ENCODE measurements at regions not wholly inside any gene's neighbourhood (a gene's known extent, or its start where the extent isn't known, plus 50 kb on each side); places are given as distances from the start of the nearest gene placed in this dataset.
A peak's percentile ranks its signal among the peaks of the same experiment; 100 is the strongest.
"Not testable (repeated sequence)": the region's sequence is repeated elsewhere in the genome, so short reads cannot be mapped to it uniquely, and the experiment has no call there.

DNA sequence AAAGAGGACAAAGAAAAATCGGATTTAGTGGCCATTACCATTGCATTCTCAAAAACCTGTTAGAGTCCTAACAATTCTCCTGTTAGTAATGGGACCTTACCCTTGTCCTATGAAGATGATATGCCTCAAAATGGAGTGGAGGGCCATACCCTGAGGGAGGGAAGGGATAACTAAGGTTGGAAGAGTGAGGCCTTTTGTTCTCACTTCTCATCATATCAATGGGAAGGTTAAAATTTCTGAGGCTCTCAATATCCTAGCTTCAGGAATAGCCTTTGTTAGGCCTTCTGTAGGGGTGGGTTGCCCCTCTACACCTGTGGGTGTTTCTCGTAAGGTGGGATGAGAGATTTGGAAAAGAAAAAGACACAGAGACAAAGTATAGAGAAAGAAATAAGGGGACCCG, 109.4 kb upstream of the SGIP1 start:
- not testable (repeated sequence) for DNase-seq (ENCODE audit: low spot score)

GRCh38 chr1:66426239-66426853, 107.6 kb upstream of the SGIP1 start:
- no peak for DNase-seq (ENCODE audit: low spot score)

GRCh38 chr1:66430815-66431214, 103.1 kb upstream of the SGIP1 start:
- not testable (repeated sequence) for DNase-seq (ENCODE audit: low spot score)

- no peak for DNase-seq (ENCODE audit: low spot score)
Measured at GRCh38 chr1:66431999-66432398, 102.0 kb upstream of the SGIP1 start.

DNA sequence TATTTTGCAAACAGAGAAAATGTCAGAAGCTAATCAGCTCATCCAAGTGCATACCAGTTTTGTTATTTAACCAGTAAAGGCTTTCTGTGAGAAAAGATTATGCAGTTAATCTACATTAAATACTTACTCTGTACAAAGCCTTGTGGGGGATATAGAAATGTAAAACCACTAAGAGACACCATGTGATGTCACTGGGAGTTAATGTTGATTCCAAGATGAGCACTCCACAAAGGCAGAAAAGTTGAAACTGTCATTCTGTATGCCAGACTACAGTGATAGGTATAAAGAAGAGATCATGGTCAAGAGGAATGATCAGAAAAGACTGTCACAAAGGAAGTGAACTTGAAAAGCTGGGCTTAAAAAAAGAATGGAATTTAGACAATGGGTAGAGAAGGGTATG, 100.3 kb upstream of the SGIP1 start:
- DNase-seq (ENCODE audit: low spot score) = no peak

- no peak for DNase-seq (ENCODE audit: low spot score)
Measured at GRCh38 chr1:66434096-66434495, 99.9 kb upstream of the SGIP1 start.

- DNase-seq (ENCODE audit: low spot score) = no peak
Measured at GRCh38 chr1:66435541-66435940, 98.4 kb upstream of the SGIP1 start.

- DNase-seq (ENCODE audit: low spot score) = peak; percentile 13
Measured at GRCh38 chr1:66436378-66437135, 97.4 kb upstream of the SGIP1 start.

DNA sequence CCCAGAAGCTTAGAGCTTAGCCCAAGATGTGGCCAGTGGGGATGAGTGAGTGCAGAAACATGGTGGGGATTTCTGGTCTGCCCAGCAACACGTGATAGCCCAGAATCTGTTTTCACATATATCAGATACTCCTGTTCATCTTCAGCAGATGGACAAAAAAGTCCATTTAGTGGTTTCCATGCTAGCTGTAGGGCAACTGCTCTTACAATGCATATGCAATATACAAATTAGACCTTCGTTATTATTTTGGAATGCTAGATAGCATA, 96.9 kb upstream of the SGIP1 start:
- no peak for DNase-seq (ENCODE audit: low spot score)

DNA sequence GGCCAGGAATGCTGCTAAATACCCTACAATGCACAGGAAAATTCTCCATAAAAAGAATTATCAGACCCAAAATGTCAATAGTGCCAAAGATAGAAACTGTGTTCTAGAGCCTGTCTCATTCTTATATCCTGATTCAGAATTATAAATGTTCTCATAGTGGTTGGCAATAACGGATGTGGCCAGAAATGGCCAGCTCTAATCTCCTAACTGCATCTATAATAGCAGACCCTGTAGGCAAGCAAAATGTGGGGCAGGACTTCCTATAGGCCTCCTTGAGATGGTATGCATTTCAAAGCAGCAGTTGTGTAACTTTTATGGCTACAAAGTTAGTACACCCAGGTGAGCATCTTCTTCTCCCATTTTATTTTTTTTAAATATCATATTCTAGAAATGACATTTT, 95.9 kb upstream of the SGIP1 start:
- DNase-seq (ENCODE audit: low spot score) = no peak

DNA sequence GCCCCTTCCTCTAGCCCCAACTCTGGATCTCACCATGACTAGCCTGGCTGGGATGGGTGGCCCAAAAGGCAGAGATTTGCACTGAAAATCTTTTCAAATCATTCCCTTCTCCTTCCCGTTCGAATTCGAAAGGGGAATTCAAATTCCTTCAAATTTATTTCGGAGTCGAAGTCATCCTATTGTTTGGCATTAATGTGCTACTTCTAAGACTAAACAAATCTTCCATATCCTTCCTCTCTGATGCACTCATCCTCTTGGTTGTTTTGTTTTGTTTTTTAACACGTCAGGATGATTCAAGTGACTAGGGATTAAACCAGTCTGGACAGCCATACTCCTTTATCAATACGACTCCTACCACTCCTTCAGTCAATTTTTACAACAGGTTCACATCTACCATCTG, 95.5 kb upstream of the SGIP1 start:
- no peak for DNase-seq (ENCODE audit: low spot score)

- no peak for DNase-seq (ENCODE audit: low spot score)
Measured at GRCh38 chr1:66439031-66439740, 94.8 kb upstream of the SGIP1 start.

DNA sequence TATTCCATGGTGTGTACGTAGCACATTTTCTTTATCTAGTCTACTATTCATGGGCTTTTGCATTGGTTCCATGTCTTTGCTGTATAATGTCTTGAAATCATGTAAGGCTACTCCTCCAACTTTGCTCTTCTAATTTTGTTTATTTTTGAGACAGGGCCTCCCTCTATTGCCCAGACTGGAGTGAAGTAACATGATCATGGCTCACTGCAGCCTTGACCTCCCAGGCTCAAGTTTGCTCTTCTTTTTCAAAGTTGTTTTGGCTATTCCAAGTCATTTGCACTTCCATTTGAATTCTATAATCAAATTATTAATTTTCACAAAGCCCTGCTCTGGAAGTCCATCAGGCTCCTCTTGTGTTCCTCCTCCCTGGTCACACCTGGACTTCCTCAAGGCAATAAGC, 90.2 kb upstream of the SGIP1 start:
- no peak for DNase-seq (ENCODE audit: low spot score)

GRCh38 chr1:66444438-66445265, 89.3 kb upstream of the SGIP1 start:
- DNase-seq (ENCODE audit: low spot score) = no peak

GRCh38 chr1:66445492-66446181, 88.3 kb upstream of the SGIP1 start:
- DNase-seq (ENCODE audit: low spot score) = peak; percentile 13

- peak; percentile 39 for DNase-seq (ENCODE audit: low spot score)
Measured at GRCh38 chr1:66446261-66447001, 87.5 kb upstream of the SGIP1 start.

- DNase-seq (ENCODE audit: low spot score) = peak; percentile 14
Measured at GRCh38 chr1:66450043-66450514, 83.9 kb upstream of the SGIP1 start.

- no peak for DNase-seq (ENCODE audit: low spot score)
Measured at GRCh38 chr1:66450847-66451246, 83.1 kb upstream of the SGIP1 start.

- no peak for DNase-seq (ENCODE audit: low spot score)
Measured at GRCh38 chr1:66452162-66452561, 81.8 kb upstream of the SGIP1 start.

DNA sequence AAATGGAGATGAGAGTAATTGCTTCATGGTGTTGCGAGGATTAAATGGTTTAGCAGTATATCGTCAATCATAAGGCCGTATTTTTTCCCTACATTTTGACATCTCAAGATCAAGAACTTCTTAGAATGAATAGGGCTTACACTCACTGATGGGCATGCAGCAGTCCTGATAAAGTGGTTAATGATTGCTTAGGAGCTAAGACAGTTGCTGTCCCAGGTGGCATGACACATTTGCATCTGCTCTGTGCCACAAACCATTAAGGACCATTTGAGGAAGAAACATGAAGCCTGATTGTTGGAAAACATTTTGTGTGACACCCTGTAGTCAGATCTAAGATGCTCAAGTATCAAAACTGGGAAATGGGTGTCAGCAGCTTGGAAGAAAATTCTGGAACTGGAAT, 81.0 kb upstream of the SGIP1 start:
- no peak for DNase-seq (ENCODE audit: low spot score)

DNA sequence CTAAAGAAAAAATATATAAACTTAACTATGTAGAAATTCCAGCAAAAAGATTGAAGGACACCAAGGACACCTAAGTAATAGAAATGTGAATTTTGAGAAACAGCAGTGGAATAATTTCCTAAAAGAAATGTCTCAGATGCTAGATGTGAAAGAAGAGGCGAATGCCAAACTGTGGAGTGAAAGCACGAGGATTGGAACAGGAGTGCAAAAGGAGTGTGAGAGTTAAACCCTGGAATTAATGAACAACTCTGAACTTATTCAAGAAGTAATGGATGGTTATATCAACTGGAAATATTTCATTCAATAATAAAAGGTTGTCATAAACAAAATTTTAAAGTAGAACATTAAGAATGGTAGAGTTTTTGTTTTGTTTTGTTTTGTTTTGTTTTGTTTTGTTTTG, 78.5 kb upstream of the SGIP1 start:
- DNase-seq (ENCODE audit: low spot score) = no peak

Measured in mucosa of gallbladder (tissue), 1 donor.